SK-N-SH (cell line): ENCODE measurements at regions not wholly inside any gene's neighbourhood (a gene's known extent, or its start where the extent isn't known, plus 50 kb on each side); places are given as distances from the start of the nearest gene placed in this dataset.

Experiments used
- CTCF ChIA-PET: fragments of 300-600, 350-600 bp; formaldehyde crosslinking; extraction: SDS; loops from one replicate; lab custom pipeline; 2021; lab: Yijun Ruan, JAX
- POLR2A ChIA-PET: fragments of 350-600 bp; sonication (Branson Sonifier 250); formaldehyde crosslinking; extraction: SDS; loops from one replicate; lab custom pipeline; 2020; ENCODE audit warnings: antibody characterized with exemption, inconsistent platforms; lab: Yijun Ruan, JAX
- DNase-seq: peaks from one replicate; pipeline ENCODE4 v3.0.0; 2012
- H2AFZ ChIP-seq: fragments of 200-600 bp; sonication (generic); 2 replicates; pipeline ENCODE4 v1.8.1; 2016; ENCODE audit warnings: antibody characterized with exemption, mild to moderate bottlenecking, low read depth
- H3F3A ChIP-seq: fragments of 200-600 bp; sonication (generic); replicated peaks from 2 replicates; pipeline ENCODE3; 2016; ENCODE audit warnings: antibody characterized with exemption, mild to moderate bottlenecking; ENCODE audit not compliant: insufficient read depth
- H3K27ac ChIP-seq, 2 experiments: fragments of 200-500 bp in 1 of 2; fragments of 200-600 bp in 1 of 2; sonication (Bioruptor generic) in 1 of 2; sonication (generic), shearing (Covaris generic) in 1 of 2; 2 replicates each; pipeline versions ENCODE4 v1.5.1 to v1.6.1; 2014 to 2016; ENCODE audit warnings: low read depth in 2 of 2, inconsistent platforms in 1 of 2, low read length in 1 of 2, mild to moderate bottlenecking in 1 of 2, mixed read lengths in 1 of 2
- H3K27me3 ChIP-seq: fragments of 200-600 bp; sonication (generic), shearing (Covaris generic); 2 replicates; pipeline ENCODE4 v1.6.1; 2016; ENCODE audit warnings: mixed run types; ENCODE audit not compliant: insufficient read depth
- H3K36me3 ChIP-seq, 2 experiments: fragments of 200-500 bp in 1 of 2; fragments of 200-600 bp in 1 of 2; sonication (Bioruptor generic) in 1 of 2; sonication (generic) in 1 of 2; replicated peaks in 1 of 2; 2 replicates each; pipeline versions ENCODE3 to v1.5.1; 2014 to 2016; ENCODE audit warnings: low read length in 1 of 2, mild to moderate bottlenecking in 1 of 2; ENCODE audit not compliant: insufficient read depth in 2 of 2, control insufficient read depth in 1 of 2
- H3K4me1 ChIP-seq, 2 experiments: fragments of 200-500 bp in 1 of 2; fragments of 200-600 bp in 1 of 2; sonication (Bioruptor generic) in 1 of 2; sonication (generic), shearing (Covaris generic) in 1 of 2; 2 replicates each; pipeline versions ENCODE4 v1.5.1 to v1.6.1; 2014 to 2016; ENCODE audit warnings: low read depth in 1 of 2, low read length in 1 of 2, mixed run types in 1 of 2; ENCODE audit not compliant: insufficient read depth in 2 of 2, control insufficient read depth in 1 of 2
- H3K4me2 ChIP-seq: fragments of 200-600 bp; sonication (generic), shearing (Covaris generic); 2 replicates; pipeline ENCODE4 v1.6.1; 2017; ENCODE audit warnings: mixed run types
- H3K4me3 ChIP-seq, 2 experiments: fragments of 200-500 bp in 1 of 2; fragments of 200-600 bp in 1 of 2; sonication (Bioruptor generic) in 1 of 2; sonication (generic), shearing (Covaris generic) in 1 of 2; 2 replicates each; pipeline versions ENCODE4 v1.5.1 to v1.8.1; 2014 to 2016; ENCODE audit warnings: low read depth in 2 of 2, inconsistent platforms in 1 of 2, low read length in 1 of 2, mild to moderate bottlenecking in 1 of 2, mixed read lengths in 1 of 2, moderate library complexity in 1 of 2
- H3K79me2 ChIP-seq: fragments of 200-600 bp; sonication (generic); 2 replicates; pipeline ENCODE4 v1.8.1; 2017; ENCODE audit warnings: mild to moderate bottlenecking; ENCODE audit not compliant: insufficient read depth
- H3K9ac ChIP-seq: fragments of 200-600 bp; sonication (generic); 2 replicates; pipeline ENCODE4 v1.6.1; 2017; ENCODE audit warnings: mixed run types
- H3K9me2 ChIP-seq: fragments of 200-600 bp; sonication (generic); 2 replicates; pipeline ENCODE4 v1.6.1; 2017; ENCODE audit warnings: mixed run types
- H3K9me3 ChIP-seq: fragments of 200-600 bp; sonication (generic); 2 replicates; pipeline ENCODE4 v1.6.1; 2017; ENCODE audit warnings: mixed run types, mild to moderate bottlenecking, moderate library complexity
- H4K20me1 ChIP-seq: fragments of 200-600 bp; sonication (generic); 2 replicates; pipeline ENCODE4 v1.6.1; 2017; ENCODE audit warnings: mild to moderate bottlenecking, mixed run types; ENCODE audit not compliant: insufficient read depth
- CHD2 ChIP-seq: fragments of 150-350 bp; IDR thresholded peaks from 2 replicates; pipeline ENCODE4 v1.6.1; 2018; ENCODE audit warnings: low read length; ENCODE audit not compliant: partially characterized antibody
- ELF1 ChIP-seq: IDR thresholded peaks from 2 replicates; pipeline ENCODE4 v1.4.0; 2012
- EP300 ChIP-seq, 2 experiments: IDR thresholded peaks; 2 replicates each; pipeline versions ENCODE4 v1.4.0 to v1.6.1; 2012; ENCODE audit warnings: borderline replicate concordance in 1 of 2, low read depth in 1 of 2, low read length in 1 of 2
- FOXJ3 ChIP-seq: sonication (generic); formaldehyde crosslinking; IDR thresholded peaks from 2 replicates; pipeline ENCODE4 v1.5.1; 2020; ENCODE audit warnings: mild to moderate bottlenecking, missing genetic modification reagents
- FOXM1 ChIP-seq: IDR thresholded peaks from 2 replicates; pipeline ENCODE4 v1.4.0; 2012; ENCODE audit warnings: low read depth, mild to moderate bottlenecking
- GABPA ChIP-seq: IDR thresholded peaks from 2 replicates; pipeline ENCODE4 v1.4.0; 2012; ENCODE audit warnings: low read depth, mild to moderate bottlenecking
- GATA2 ChIP-seq: sonication (generic); formaldehyde crosslinking; IDR thresholded peaks from 2 replicates; pipeline ENCODE4 v1.5.0; 2020; ENCODE audit warnings: mild to moderate bottlenecking, missing genetic modification reagents
- MXI1 ChIP-seq: IDR thresholded peaks from 2 replicates; pipeline ENCODE4 v1.6.1; 2012; ENCODE audit warnings: mild to moderate bottlenecking, low read depth, low read length, improper control_type of control experiment
- NFIC ChIP-seq: IDR thresholded peaks from 2 replicates; pipeline ENCODE4 v1.4.0; 2012; ENCODE audit warnings: borderline replicate concordance
- NRF1 ChIP-seq: IDR thresholded peaks from 2 replicates; pipeline ENCODE4 v1.6.1; 2012; ENCODE audit warnings: low read depth, mild to moderate bottlenecking, low read length
- POLR2AphosphoS5 ChIP-seq: IDR thresholded peaks from 2 replicates; pipeline ENCODE4 v1.6.1; 2012; ENCODE audit warnings: low read depth, low read length
- RCOR1 ChIP-seq: fragments of 150-350 bp; IDR thresholded peaks from 2 replicates; pipeline ENCODE4 v1.6.1; 2017; ENCODE audit warnings: antibody characterized with exemption, low read length
- SMC3 ChIP-seq: IDR thresholded peaks from 2 replicates; pipeline ENCODE4 v1.6.1; 2012; ENCODE audit warnings: low read depth, low read length, improper control_type of control experiment
- YY1 ChIP-seq: IDR thresholded peaks from 2 replicates; pipeline ENCODE4 v1.4.0; 2012; ENCODE audit warnings: low read depth, mild to moderate bottlenecking
- WGBS: methylation state at CpG from one replicate; pipeline ENCODE4 v1.1.6; 2017; ENCODE audit warnings: low lambda C conversion rate; 5-methylcytosine and 5-hydroxymethylcytosine counted together
- TF ChIP-seq, protein P1 (sequence below): fragments of 150-350 bp; IDR thresholded peaks from 2 replicates; pipeline ENCODE4 v1.6.1; 2017; ENCODE audit warnings: antibody characterized with exemption, low read length, low read depth, borderline replicate concordance
- TF ChIP-seq, protein P2 (sequence below): IDR thresholded peaks from 2 replicates; pipeline ENCODE4 v1.4.0; 2012; ENCODE audit warnings: low read depth, borderline replicate concordance
- TF ChIP-seq, protein P3 (sequence below): IDR thresholded peaks from 2 replicates; pipeline ENCODE4 v1.4.0; 2012; ENCODE audit warnings: low read depth, borderline replicate concordance
- TF ChIP-seq, protein P4 (sequence below): fragments of 200-600 bp; sonication (generic); IDR thresholded peaks from 2 replicates; pipeline ENCODE4 v1.6.1; 2017; ENCODE audit warnings: antibody characterized with exemption, mild to moderate bottlenecking, moderate library complexity

DNA sequence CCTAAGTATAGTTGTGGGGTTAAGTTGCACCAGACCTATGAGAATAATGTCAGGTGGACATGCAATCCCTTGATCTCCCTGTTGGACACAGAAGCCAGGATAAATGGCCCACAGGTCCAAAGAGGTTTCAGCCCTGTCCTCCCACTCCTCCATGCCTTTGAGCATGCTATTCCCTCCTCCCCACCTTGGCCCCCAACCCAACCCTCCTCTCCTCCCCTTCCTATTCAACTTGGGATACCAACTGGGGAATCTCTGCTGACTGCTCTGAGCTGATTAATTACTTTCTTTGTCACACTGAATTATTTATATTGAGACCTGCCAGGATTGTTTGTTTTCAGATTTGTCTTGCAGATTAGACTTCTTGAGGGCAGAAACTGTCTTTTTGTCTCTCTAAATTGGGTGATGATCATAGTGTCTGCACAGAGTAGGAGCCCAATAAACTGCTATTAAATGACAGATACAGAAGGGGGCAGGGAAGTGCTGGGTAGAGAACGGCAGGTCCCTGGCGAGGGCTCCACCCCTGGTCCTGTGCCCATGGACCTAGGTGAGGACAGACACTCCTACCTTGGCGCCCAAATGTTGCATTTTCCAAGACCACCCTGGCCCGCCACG is 120.9 kb downstream of the UNC5CL start:
- H3K4me2 ChIP-seq: no peak overlapping the region
- ChIA-PET CTCF (interaction anchor here (1.0 to 4.0 kb wide), 3 partner anchors 21 to 330 kb away, joined by 3 to 18 read pairs (median 3); partner anchors contain the start of gene LRFN2), POLR2A (no interaction called here)
- H3K4me1 ChIP-seq: no peaks in the 10 kb centered on the region
- no peaks in the 10 kb centered on the region for H3K27me3 ChIP-seq
- no peak for DNase-seq
- H3K9me3 ChIP-seq: no peaks in the 10 kb centered on the region
- H3K4me3 ChIP-seq: no peak overlapping the region
- no peaks in the 10 kb centered on the region; the same call in 1 of the 2 replicates for H3K79me2 ChIP-seq
- H3K36me3 ChIP-seq: no peaks in the 10 kb centered on the region
- H3K9ac ChIP-seq: no peak overlapping the region
- 61% methylated on average over 2 of the region's 5 CpGs for WGBS
- no peaks in the 10 kb centered on the region for H3F3A ChIP-seq
- no peaks in the 10 kb centered on the region for H3K9me2 ChIP-seq
- TF ChIP-seq RCOR1: no peak
- no peak for TF ChIP-seq NRF1
- TF ChIP-seq NFIC: no peak
- no peak for TF ChIP-seq FOXM1
- TF ChIP-seq, protein P1, sequence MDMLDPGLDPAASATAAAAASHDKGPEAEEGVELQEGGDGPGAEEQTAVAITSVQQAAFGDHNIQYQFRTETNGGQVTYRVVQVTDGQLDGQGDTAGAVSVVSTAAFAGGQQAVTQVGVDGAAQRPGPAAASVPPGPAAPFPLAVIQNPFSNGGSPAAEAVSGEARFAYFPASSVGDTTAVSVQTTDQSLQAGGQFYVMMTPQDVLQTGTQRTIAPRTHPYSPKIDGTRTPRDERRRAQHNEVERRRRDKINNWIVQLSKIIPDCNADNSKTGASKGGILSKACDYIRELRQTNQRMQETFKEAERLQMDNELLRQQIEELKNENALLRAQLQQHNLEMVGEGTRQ: no peak
- TF ChIP-seq CHD2: no peak
- no peak for TF ChIP-seq YY1
- no peak for TF ChIP-seq POLR2AphosphoS5
- no peak for TF ChIP-seq GATA2 (CRISPR knock-in tag)
- TF ChIP-seq, protein P2, sequence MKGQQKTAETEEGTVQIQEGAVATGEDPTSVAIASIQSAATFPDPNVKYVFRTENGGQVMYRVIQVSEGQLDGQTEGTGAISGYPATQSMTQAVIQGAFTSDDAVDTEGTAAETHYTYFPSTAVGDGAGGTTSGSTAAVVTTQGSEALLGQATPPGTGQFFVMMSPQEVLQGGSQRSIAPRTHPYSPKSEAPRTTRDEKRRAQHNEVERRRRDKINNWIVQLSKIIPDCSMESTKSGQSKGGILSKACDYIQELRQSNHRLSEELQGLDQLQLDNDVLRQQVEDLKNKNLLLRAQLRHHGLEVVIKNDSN: no peak
- TF ChIP-seq, protein P3, sequence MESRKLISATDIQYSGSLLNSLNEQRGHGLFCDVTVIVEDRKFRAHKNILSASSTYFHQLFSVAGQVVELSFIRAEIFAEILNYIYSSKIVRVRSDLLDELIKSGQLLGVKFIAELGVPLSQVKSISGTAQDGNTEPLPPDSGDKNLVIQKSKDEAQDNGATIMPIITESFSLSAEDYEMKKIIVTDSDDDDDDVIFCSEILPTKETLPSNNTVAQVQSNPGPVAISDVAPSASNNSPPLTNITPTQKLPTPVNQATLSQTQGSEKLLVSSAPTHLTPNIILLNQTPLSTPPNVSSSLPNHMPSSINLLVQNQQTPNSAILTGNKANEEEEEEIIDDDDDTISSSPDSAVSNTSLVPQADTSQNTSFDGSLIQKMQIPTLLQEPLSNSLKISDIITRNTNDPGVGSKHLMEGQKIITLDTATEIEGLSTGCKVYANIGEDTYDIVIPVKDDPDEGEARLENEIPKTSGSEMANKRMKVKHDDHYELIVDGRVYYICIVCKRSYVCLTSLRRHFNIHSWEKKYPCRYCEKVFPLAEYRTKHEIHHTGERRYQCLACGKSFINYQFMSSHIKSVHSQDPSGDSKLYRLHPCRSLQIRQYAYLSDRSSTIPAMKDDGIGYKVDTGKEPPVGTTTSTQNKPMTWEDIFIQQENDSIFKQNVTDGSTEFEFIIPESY: no peak
- no peak for TF ChIP-seq FOXJ3
- no peak for TF ChIP-seq ELF1
- TF ChIP-seq SMC3: no peak
- no peak for TF ChIP-seq GABPA
- TF ChIP-seq EP300 (IDR thresholded peaks at IDR 0.05; ENCODE audit: borderline replicate concordance in 1 of 2, low read depth in 1 of 2, low read length in 1 of 2): no peak
- TF ChIP-seq MXI1: no peak
- TF ChIP-seq, protein P4, sequence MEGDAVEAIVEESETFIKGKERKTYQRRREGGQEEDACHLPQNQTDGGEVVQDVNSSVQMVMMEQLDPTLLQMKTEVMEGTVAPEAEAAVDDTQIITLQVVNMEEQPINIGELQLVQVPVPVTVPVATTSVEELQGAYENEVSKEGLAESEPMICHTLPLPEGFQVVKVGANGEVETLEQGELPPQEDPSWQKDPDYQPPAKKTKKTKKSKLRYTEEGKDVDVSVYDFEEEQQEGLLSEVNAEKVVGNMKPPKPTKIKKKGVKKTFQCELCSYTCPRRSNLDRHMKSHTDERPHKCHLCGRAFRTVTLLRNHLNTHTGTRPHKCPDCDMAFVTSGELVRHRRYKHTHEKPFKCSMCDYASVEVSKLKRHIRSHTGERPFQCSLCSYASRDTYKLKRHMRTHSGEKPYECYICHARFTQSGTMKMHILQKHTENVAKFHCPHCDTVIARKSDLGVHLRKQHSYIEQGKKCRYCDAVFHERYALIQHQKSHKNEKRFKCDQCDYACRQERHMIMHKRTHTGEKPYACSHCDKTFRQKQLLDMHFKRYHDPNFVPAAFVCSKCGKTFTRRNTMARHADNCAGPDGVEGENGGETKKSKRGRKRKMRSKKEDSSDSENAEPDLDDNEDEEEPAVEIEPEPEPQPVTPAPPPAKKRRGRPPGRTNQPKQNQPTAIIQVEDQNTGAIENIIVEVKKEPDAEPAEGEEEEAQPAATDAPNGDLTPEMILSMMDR: no peak
- H2AFZ ChIP-seq: no peak overlapping the region
- no peaks in the 10 kb centered on the region for H4K20me1 ChIP-seq
- no peak overlapping the region for H3K27ac ChIP-seq
